CD14-positive monocyte (primary cell): ENCODE measurements at regions not wholly inside any gene's neighbourhood (a gene's known extent, or its start where the extent isn't known, plus 50 kb on each side); places are given as distances from the start of the nearest gene placed in this dataset.

ENCODE experiments used
- DNase-seq, 3 donors: peaks; one replicate each; pipeline ENCODE4 v3.0.0-alpha.2; 2011 to 2022
- H2AFZ ChIP-seq: 2 replicates; pipeline ENCODE4 v1.6.0; 2012; ENCODE audit warnings: mild to moderate bottlenecking, low read depth, low read length, inconsistent platforms; ENCODE audit not compliant: insufficient read depth, poor library complexity, severe bottlenecking
- H3K27ac ChIP-seq, 2 donors: 1 replicate in 1 of 2; 2 replicates in 1 of 2; pipeline ENCODE4 v1.5.1; 2012 to 2013; ENCODE audit warnings: low read length in 2 of 2, control low read depth in 1 of 2, inconsistent platforms in 1 of 2, low read depth in 1 of 2, mild to moderate bottlenecking in 1 of 2
- H3K27me3 ChIP-seq, 2 donors: one replicate each; pipeline versions ENCODE4 v1.6.0 to v1.6.1; 2011 to 2013; ENCODE audit warnings: low read length in 2 of 2; ENCODE audit not compliant: control insufficient read depth in 2 of 2, insufficient read depth in 2 of 2
- H3K36me3 ChIP-seq, 2 donors: replicated peaks in 1 of 2; 1 replicate in 1 of 2; 2 replicates in 1 of 2; pipeline versions ENCODE4 v1.5.1 to v1.6.1; 2012 to 2013; ENCODE audit warnings: low read length in 2 of 2, control low read depth in 1 of 2, inconsistent platforms in 1 of 2, mild to moderate bottlenecking in 1 of 2; ENCODE audit not compliant: insufficient read depth in 2 of 2, control insufficient read depth in 1 of 2
- H3K4me1 ChIP-seq, 2 donors: 1 replicate in 1 of 2; 2 replicates in 1 of 2; pipeline versions ENCODE4 v1.5.1 to v1.6.1; 2012 to 2013; ENCODE audit warnings: low read length in 2 of 2, control low read depth in 1 of 2, inconsistent platforms in 1 of 2, mild to moderate bottlenecking in 1 of 2, moderate library complexity in 1 of 2; ENCODE audit not compliant: insufficient read depth in 2 of 2, control insufficient read depth in 1 of 2
- H3K4me2 ChIP-seq: replicated peaks from 2 replicates; pipeline ENCODE3; 2012; ENCODE audit warnings: low read length, moderate library complexity, mild to moderate bottlenecking; ENCODE audit not compliant: poor library complexity, severe bottlenecking; ENCODE audit errors: extremely low read depth
- H3K4me3 ChIP-seq, 3 experiments: fragments of 200-600 bp in 1 of 3; sonication (generic) in 1 of 3; replicated peaks in 1 of 3; 1 replicate in 2 of 3; 2 replicates in 1 of 3; pipeline ENCODE4 v1.5.1; 2011 to 2013; ENCODE audit warnings: low read length in 3 of 3, mild to moderate bottlenecking in 3 of 3, control low read depth in 2 of 3, low read depth in 2 of 3, inconsistent platforms in 1 of 3, moderate library complexity in 1 of 3
- H3K79me2 ChIP-seq: 2 replicates; pipeline ENCODE4 v1.6.0; 2012; ENCODE audit warnings: mild to moderate bottlenecking, control low read depth, inconsistent platforms, low read length, moderate library complexity; ENCODE audit not compliant: insufficient read depth
- H3K9ac ChIP-seq: 2 replicates; pipeline ENCODE4 v1.6.0; 2017; ENCODE audit warnings: low read length, mild to moderate bottlenecking; ENCODE audit not compliant: insufficient read depth, poor library complexity, severe bottlenecking
- H3K9me3 ChIP-seq, 2 donors: replicated peaks in 1 of 2; 1 replicate in 1 of 2; 2 replicates in 1 of 2; pipeline versions ENCODE4 v1.5.1 to v1.6.1; 2012 to 2013; ENCODE audit warnings: low read length in 2 of 2, control low read depth in 1 of 2; ENCODE audit not compliant: control insufficient read depth in 1 of 2, insufficient read depth in 1 of 2
- H4K20me1 ChIP-seq: 2 replicates; pipeline ENCODE4 v1.6.0; 2012; ENCODE audit warnings: mild to moderate bottlenecking, low read length, control low read depth, moderate library complexity; ENCODE audit not compliant: insufficient read depth
- H3K27ac Mint-ChIP-seq, 7 donors: one replicate each; pipeline ENCODE4 v1.8.0; 2020; ENCODE audit warnings: mild to moderate bottlenecking in 7 of 7, mixed read lengths in 7 of 7, moderate library complexity in 6 of 7, inconsistent platforms in 2 of 7
- H3K27me3 Mint-ChIP-seq, 3 donors: one replicate each; pipeline ENCODE4 v1.8.0; 2021 to 2022; ENCODE audit warnings: low read depth in 3 of 3, mild to moderate bottlenecking in 3 of 3, mixed read lengths in 3 of 3, moderate library complexity in 3 of 3, inconsistent platforms in 1 of 3
- H3K36me3 Mint-ChIP-seq, 2 donors: one replicate each; pipeline ENCODE4 v1.8.0; 2020; ENCODE audit warnings: mixed read lengths in 2 of 2, inconsistent platforms in 1 of 2, mild to moderate bottlenecking in 1 of 2
- H3K4me1 Mint-ChIP-seq: one replicate; pipeline ENCODE4 v1.8.0; 2020; ENCODE audit warnings: mild to moderate bottlenecking, mixed read lengths
- H3K4me3 Mint-ChIP-seq, 2 donors: one replicate each; pipeline ENCODE4 v1.8.0; 2020; ENCODE audit warnings: mild to moderate bottlenecking in 2 of 2, mixed read lengths in 2 of 2, moderate library complexity in 1 of 2
- H3K9me3 Mint-ChIP-seq, 7 donors: one replicate each; pipeline ENCODE4 v1.8.0; 2020 to 2022; ENCODE audit warnings: mixed read lengths in 7 of 7, mild to moderate bottlenecking in 6 of 7, moderate library complexity in 6 of 7, inconsistent platforms in 2 of 7
- WGBS: methylation state at CpG from one replicate; pipeline ENCODE4 v1.1.5; 2013; ENCODE audit warnings: missing lambda C conversion rate; ENCODE audit not compliant: insufficient coverage; 5-methylcytosine and 5-hydroxymethylcytosine counted together
- intact Hi-C, 2 donors: fragments of 100-400 bp; cut with micrococcal nuclease; formaldehyde crosslinking; loops; one replicate each; pipeline versions ENCODE4 v1.15.0 to v1.15.1; 2023
- TF ChIP-seq, protein P1 (sequence below): fragments of 200-600 bp; IDR thresholded peaks from one replicate; pipeline ENCODE4 v1.8.0; 2022; ENCODE audit warnings: antibody characterized with exemption, mild to moderate bottlenecking

GRCh38 chr6:100267721-100268123 lies 197.0 kb downstream of the SIM1 start:
- DNase-seq: no peak
- WGBS: 83% methylated on average over 1 of the region's 1 CpG
- Histone ChIP-seq H3K9me3 (no peaks in the 10 kb centered on the region), H3K27me3 (no peaks in the 10 kb centered on the region), H3K27ac (no peak overlapping the region), H3K9ac (no peak overlapping the region), H3K4me1 (no peaks in the 10 kb centered on the region), H3K36me3 (no peaks in the 10 kb centered on the region), H3K4me2 (no peak overlapping the region), H4K20me1 (no peaks in the 10 kb centered on the region), H3K79me2 (no peaks in the 10 kb centered on the region), H2AFZ (no peak overlapping the region), H3K4me3 (no peak overlapping the region)
- intact Hi-C loops: no loop called here
- TF ChIP-seq, protein P1, sequence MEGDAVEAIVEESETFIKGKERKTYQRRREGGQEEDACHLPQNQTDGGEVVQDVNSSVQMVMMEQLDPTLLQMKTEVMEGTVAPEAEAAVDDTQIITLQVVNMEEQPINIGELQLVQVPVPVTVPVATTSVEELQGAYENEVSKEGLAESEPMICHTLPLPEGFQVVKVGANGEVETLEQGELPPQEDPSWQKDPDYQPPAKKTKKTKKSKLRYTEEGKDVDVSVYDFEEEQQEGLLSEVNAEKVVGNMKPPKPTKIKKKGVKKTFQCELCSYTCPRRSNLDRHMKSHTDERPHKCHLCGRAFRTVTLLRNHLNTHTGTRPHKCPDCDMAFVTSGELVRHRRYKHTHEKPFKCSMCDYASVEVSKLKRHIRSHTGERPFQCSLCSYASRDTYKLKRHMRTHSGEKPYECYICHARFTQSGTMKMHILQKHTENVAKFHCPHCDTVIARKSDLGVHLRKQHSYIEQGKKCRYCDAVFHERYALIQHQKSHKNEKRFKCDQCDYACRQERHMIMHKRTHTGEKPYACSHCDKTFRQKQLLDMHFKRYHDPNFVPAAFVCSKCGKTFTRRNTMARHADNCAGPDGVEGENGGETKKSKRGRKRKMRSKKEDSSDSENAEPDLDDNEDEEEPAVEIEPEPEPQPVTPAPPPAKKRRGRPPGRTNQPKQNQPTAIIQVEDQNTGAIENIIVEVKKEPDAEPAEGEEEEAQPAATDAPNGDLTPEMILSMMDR: no peak
- Mint-ChIP-seq H3K27ac (no peak overlapping the region), H3K36me3 (no peaks in the 10 kb centered on the region), H3K4me3 (no peak overlapping the region), H3K27me3 (peaks cover 2 to 10% (median 4%) of the 10 kb centered on the region in 3 donors), H3K4me1 (no peaks in the 10 kb centered on the region), H3K9me3 (no peaks in the 10 kb centered on the region)

- no peak for DNase-seq
- Histone ChIP-seq H3K79me2 (no peaks in the 10 kb centered on the region), H3K9ac (no peak overlapping the region), H3K4me2 (no peak overlapping the region), H3K27ac (no peak overlapping the region), H3K4me1 (no peaks in the 10 kb centered on the region), H4K20me1 (no peaks in the 10 kb centered on the region), H2AFZ (no peak overlapping the region), H3K36me3 (no peaks in the 10 kb centered on the region), H3K4me3 (no peak overlapping the region), H3K27me3 (no peaks in the 10 kb centered on the region), H3K9me3 (no peaks in the 10 kb centered on the region)
- intact Hi-C loops: no loop called here
- H3K27me3 Mint-ChIP-seq: peaks cover 2 to 9% (median 4%) of the 10 kb centered on the region in 3 donors
- H3K9me3 Mint-ChIP-seq: no peaks in the 10 kb centered on the region
- no peaks in the 10 kb centered on the region for H3K36me3 Mint-ChIP-seq
- TF ChIP-seq, protein P1: no peak
- H3K27ac Mint-ChIP-seq: no peak overlapping the region
- no peak overlapping the region for H3K4me3 Mint-ChIP-seq
- 99% methylated on average over 6 of the region's 10 CpGs for WGBS
- H3K4me1 Mint-ChIP-seq: no peaks in the 10 kb centered on the region
Observed at GRCh38 chr6:100266494-100267401, 198.0 kb downstream of the SIM1 start.
